GM21717 (cell line): ENCODE measurements at regions not wholly inside any gene's neighbourhood (a gene's known extent, or its start where the extent isn't known, plus 50 kb on each side); places are given as distances from the start of the nearest gene placed in this dataset.
"Not testable (repeated sequence)": the region's sequence is repeated elsewhere in the genome, so short reads cannot be mapped to it uniquely, and the experiment has no call there.

ENCODE experiments used
- ATAC-seq: cut with Tn5 transposase; IDR thresholded peaks from one replicate; pipeline ENCODE4 v1.9.1; 2021; ENCODE audit warnings: mild to moderate bottlenecking, moderate library complexity; ENCODE audit not compliant: unreplicated experiment

GRCh38 chr3:154690413-154690812 is 260.4 kb upstream of the GPR149 start:
- ATAC-seq, result peak; percentile 62

GRCh38 chr3:154684440-154684839 is 254.4 kb upstream of the GPR149 start:
- no peak for ATAC-seq

- ATAC-seq, result no peak
Observed at GRCh38 chr3:154684021-154684420, 254.0 kb upstream of the GPR149 start.

- ATAC-seq, result no peak
Observed at GRCh38 chr3:154678041-154678654, 248.2 kb upstream of the GPR149 start.

- no peak for ATAC-seq
Observed at GRCh38 chr3:154668835-154669234, 238.8 kb upstream of the GPR149 start.

DNA sequence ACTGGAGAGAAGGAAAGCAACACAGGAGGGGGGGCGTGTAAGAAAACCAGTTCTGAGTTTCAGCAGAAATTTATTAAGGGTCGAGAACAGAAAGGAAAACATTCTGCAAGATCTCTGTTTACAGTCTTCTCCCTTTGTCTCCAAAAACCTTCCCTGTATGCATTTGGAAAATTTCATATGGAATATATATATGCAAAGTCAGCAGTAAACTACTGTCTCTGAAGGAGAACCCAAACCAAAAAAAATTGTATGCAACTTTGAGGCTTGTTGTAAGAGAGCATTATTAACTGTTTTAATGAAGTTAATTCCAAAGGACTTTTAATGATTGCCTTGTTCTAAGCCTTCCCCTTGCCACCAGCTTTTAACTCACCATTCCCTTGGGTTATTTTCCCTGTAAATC is 238.2 kb upstream of the GPR149 start:
- ATAC-seq, result no peak

DNA sequence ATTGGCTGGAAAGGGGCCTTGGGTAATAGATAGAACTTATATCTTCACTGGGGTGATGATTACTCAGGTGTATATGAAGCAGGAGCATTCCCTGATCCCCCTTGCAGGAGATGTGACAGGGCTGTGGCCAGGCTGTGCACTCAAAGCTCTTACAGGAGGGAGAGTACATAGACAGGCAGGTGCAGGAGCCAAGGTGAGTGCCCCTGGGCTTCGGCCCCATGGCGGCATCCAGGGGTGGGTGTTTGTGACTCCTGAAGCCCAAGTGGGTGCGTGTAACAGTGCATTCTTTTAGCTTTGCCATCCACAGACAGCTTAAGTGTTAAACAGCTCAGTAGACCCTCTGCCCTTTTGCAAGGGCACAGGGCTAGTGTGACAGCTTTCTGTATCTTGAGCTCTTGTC is 236.6 kb upstream of the GPR149 start:
- no peak for ATAC-seq

DNA sequence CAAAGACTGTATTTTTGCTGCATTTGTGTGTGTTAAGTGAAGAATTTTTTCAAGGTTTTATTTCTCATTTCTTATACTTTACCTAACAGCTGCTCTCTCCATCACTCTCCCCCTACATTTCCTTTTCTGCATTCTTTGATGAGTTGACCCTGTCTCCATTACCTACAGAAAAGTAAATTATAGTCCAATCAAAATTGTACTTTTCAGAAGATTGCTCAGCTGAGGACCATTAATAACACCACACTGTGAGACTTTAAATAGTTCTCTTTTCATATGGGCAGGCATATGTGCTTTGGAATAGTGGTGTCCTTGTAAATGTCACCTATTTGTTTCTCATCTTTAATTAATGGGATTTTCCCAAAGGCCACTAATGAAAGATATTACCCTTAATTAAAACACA is 234.7 kb upstream of the GPR149 start:
- no peak for ATAC-seq

- no peak for ATAC-seq
Observed at GRCh38 chr3:154662851-154663250, 232.9 kb upstream of the GPR149 start.

- no peak for ATAC-seq
Observed at GRCh38 chr3:154660811-154661210, 230.8 kb upstream of the GPR149 start.

- ATAC-seq, result no peak
Observed at GRCh38 chr3:154658000-154658399, 228.0 kb upstream of the GPR149 start.

DNA sequence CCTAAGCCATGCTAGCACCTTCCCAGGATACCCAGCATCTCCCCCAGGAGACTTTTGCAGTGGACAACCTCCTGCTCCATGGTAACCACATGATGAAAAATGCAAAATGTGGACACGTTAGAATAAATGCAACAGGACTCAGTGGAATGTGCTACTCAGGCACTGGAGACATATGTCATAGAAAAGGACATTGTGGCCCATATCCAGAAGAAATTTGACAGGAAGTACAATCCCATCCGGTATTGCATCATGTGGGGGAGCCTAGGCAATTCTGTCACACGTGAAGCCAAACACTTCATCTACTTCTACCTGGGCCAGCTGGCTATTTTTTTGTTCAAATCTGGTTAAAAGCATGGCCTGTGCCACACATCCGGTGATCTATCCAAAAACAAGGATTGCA is 227.2 kb upstream of the GPR149 start:
- no peak for ATAC-seq

- no peak for ATAC-seq
Observed at GRCh38 chr3:154656486-154656885, 226.5 kb upstream of the GPR149 start.

- ATAC-seq, result no peak
Observed at GRCh38 chr3:154642145-154642544, 212.2 kb upstream of the GPR149 start.

GRCh38 chr3:154625756-154626155 is 195.8 kb upstream of the GPR149 start:
- ATAC-seq, result no peak

GRCh38 chr3:154619621-154620020 is 189.6 kb upstream of the GPR149 start:
- ATAC-seq, result not testable (repeated sequence)

GRCh38 chr3:154616298-154616697 is 186.3 kb upstream of the GPR149 start:
- ATAC-seq, result no peak

GRCh38 chr3:154615471-154615870 is 185.5 kb upstream of the GPR149 start:
- no peak for ATAC-seq

- ATAC-seq, result no peak
Observed at GRCh38 chr3:154614601-154615000, 184.6 kb upstream of the GPR149 start.

GRCh38 chr3:154614078-154614477 is 184.1 kb upstream of the GPR149 start:
- ATAC-seq, result no peak

GRCh38 chr3:154602241-154602640 is 172.3 kb upstream of the GPR149 start:
- ATAC-seq, result no peak

- no peak for ATAC-seq
Observed at GRCh38 chr3:154598166-154598565, 168.2 kb upstream of the GPR149 start.

DNA sequence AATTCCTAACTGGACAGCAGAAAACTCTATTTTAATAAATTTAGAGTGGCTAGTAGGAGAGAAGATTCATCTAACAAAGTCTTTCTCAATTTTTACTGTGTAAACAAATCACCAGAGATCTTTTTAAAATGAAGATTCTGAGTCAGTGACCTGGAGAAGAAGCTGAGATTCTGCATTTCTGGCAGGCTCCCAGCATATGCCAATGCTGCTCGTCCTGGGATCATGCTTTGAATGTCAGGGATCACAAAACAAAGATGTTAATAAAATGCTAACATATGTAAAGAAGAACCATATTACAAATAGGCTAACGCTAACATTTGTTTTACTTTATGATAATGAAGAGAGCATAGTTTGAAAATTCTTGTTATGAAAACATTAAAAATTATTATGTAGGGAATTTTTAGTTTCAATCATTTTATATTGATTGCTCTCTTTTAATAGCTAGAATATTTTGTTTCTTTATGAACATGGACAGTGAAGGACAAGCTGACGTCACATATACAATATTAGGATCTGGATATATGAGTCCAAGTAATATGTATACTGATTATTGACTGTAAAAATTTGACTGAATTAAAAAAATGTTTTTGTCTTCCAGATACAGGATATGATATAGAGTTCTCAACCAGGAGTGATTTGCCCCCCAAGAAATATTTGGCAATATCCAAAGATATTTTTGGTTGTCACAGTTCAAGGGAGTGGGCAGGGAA is 160.8 kb upstream of the GPR149 start:
- no peak for ATAC-seq
